ENCODE measurements at regions not wholly inside any gene's neighbourhood (a gene's known extent, or its start where the extent isn't known, plus 50 kb on each side); places are given as distances from the start of the nearest gene placed in this dataset.

GRCh38 chr4:162938738-162939485 lies 227.8 kb downstream of the NAF1 start:
- no peak for TF ChIP-seq CTCF (IDR thresholded peaks at IDR 0.05)
- TF ChIP-seq POLR2A (IDR thresholded peaks at IDR 0.05), result no peak

All from adrenal gland (tissue), 5 donors.